Left hindlimb (tissue), 1 donor: ENCODE measurements at regions not wholly inside any gene's neighbourhood (a gene's known extent, or its start where the extent isn't known, plus 50 kb on each side); places are given as distances from the start of the nearest gene placed in this dataset.
"Not testable (repeated sequence)": the region's sequence is repeated elsewhere in the genome, so short reads cannot be mapped to it uniquely, and the experiment has no call there.

Experiments used
- DNase-seq: peaks from one replicate; pipeline ENCODE4 v3.0.0-alpha.2; 2018

- DNase-seq = no peak
Observed at GRCh38 chr6:159642995-159643394, 50.0 kb downstream of the SOD2 start.

- no peak for DNase-seq
Observed at GRCh38 chr6:159642481-159642880, 50.6 kb downstream of the SOD2 start.

GRCh38 chr6:159640722-159641482 is 52.1 kb downstream of the SOD2 start:
- no peak for DNase-seq

- no peak for DNase-seq
Observed at GRCh38 chr6:159640322-159640721, 52.7 kb downstream of the SOD2 start.

GRCh38 chr6:159639721-159640120 is 53.3 kb downstream of the SOD2 start:
- no peak for DNase-seq

- no peak for DNase-seq
Observed at GRCh38 chr6:159633196-159633595, 59.8 kb downstream of the SOD2 start.

- no peak for DNase-seq
Observed at GRCh38 chr6:159631886-159632285, 61.2 kb downstream of the SOD2 start.

GRCh38 chr6:159627939-159628338 is 65.1 kb downstream of the SOD2 start:
- DNase-seq = no peak

GRCh38 chr6:159626506-159626905 is 66.5 kb downstream of the SOD2 start:
- not testable (repeated sequence) for DNase-seq

GRCh38 chr6:159623156-159623555 is 69.9 kb downstream of the SOD2 start:
- DNase-seq = no peak

GRCh38 chr6:159620947-159621346 is 72.1 kb downstream of the SOD2 start:
- DNase-seq = no peak

- DNase-seq = no peak
Observed at GRCh38 chr6:159617444-159617843, 75.6 kb downstream of the SOD2 start.

GRCh38 chr6:159616456-159616855 is 76.6 kb downstream of the SOD2 start:
- DNase-seq = no peak

- no peak for DNase-seq
Observed at GRCh38 chr6:159615918-159616317, 77.1 kb downstream of the SOD2 start.

GRCh38 chr6:159610881-159611280 is 82.2 kb downstream of the SOD2 start:
- DNase-seq = no peak

GRCh38 chr6:159609652-159610178 is 83.3 kb downstream of the SOD2 start:
- DNase-seq = peak; percentile 79

GRCh38 chr6:159608961-159609651 is 83.9 kb downstream of the SOD2 start:
- DNase-seq = no peak

- no peak for DNase-seq
Observed at GRCh38 chr6:159606786-159607185, 86.3 kb downstream of the SOD2 start.

- DNase-seq = no peak
Observed at GRCh38 chr6:159604443-159604956, 88.5 kb downstream of the SOD2 start.

GRCh38 chr6:159602431-159603041 is 90.5 kb downstream of the SOD2 start:
- peak; percentile 85 for DNase-seq

GRCh38 chr6:159601211-159601610 is 91.8 kb downstream of the SOD2 start:
- no peak for DNase-seq

- DNase-seq = no peak
Observed at GRCh38 chr6:159595173-159595572, 97.9 kb downstream of the SOD2 start.

- DNase-seq = no peak
Observed at GRCh38 chr6:159594750-159595117, 98.3 kb downstream of the SOD2 start.
